ENCODE measurements at regions not wholly inside any gene's neighbourhood (a gene's known extent, or its start where the extent isn't known, plus 50 kb on each side); places are given as distances from the start of the nearest gene placed in this dataset.

DNA sequence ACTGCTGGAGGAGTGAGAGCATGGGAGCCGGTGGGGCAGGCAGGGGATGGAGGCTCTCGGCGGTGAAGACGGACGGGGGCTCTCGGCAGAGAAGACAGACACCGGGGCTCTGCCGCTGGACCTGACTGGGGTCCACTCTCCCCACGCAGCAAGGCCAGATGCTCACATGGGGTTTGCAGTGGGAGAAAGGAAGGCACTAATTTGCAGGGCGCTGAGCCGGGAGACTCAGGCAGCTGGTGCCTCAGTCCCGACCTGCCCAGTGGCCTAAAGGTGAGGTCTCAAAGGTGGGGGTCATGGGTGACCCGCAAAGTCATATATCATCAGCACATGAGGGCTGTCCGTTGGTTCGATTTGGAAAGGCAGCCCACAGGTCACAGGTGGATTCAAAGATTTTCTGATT lies 187.3 kb downstream of the ERMARD start:
- Histone ChIP-seq H3K36me3 (ENCODE audit: insufficient read depth, low read length) (no peaks in the 10 kb centered on the region), H3K4me1 (ENCODE audit: insufficient read depth, low read length) (no peaks in the 10 kb centered on the region), H3K4me3 (ENCODE audit: low read depth in 1 of 2, low read length in 2 of 2) (no peak overlapping the region), H3K27me3 (ENCODE audit: insufficient read depth, low read length, poor library complexity) (no peaks in the 10 kb centered on the region), H3K9ac (ENCODE audit: low read depth, low read length) (no peak overlapping the region), H2AFZ (ENCODE audit: low read depth, low read length) (no peak overlapping the region), H3K79me2 (ENCODE audit: insufficient read depth, low read length) (no peaks in the 10 kb centered on the region), H3K9me3 (ENCODE audit: insufficient read depth, low read length, severe bottlenecking) (no peaks in the 10 kb centered on the region), H4K20me1 (ENCODE audit: insufficient read depth, low read length) (no peaks in the 10 kb centered on the region), H3K27ac (ENCODE audit: low read length) (no peak overlapping the region), H3K4me2 (ENCODE audit: insufficient read depth, low read length) (no peak overlapping the region)
- no peak for TF ChIP-seq EZH2 (IDR thresholded peaks at IDR 0.05; ENCODE audit: borderline replicate concordance, low read depth, low read length, severe bottlenecking)
- TF ChIP-seq, protein P1, sequence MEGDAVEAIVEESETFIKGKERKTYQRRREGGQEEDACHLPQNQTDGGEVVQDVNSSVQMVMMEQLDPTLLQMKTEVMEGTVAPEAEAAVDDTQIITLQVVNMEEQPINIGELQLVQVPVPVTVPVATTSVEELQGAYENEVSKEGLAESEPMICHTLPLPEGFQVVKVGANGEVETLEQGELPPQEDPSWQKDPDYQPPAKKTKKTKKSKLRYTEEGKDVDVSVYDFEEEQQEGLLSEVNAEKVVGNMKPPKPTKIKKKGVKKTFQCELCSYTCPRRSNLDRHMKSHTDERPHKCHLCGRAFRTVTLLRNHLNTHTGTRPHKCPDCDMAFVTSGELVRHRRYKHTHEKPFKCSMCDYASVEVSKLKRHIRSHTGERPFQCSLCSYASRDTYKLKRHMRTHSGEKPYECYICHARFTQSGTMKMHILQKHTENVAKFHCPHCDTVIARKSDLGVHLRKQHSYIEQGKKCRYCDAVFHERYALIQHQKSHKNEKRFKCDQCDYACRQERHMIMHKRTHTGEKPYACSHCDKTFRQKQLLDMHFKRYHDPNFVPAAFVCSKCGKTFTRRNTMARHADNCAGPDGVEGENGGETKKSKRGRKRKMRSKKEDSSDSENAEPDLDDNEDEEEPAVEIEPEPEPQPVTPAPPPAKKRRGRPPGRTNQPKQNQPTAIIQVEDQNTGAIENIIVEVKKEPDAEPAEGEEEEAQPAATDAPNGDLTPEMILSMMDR (IDR thresholded peaks at IDR 0.05; ENCODE audit: borderline replicate concordance, extremely low read depth, low read length, poor library complexity, severe bottlenecking), result no peak
- DNase-seq (no peak), ATAC-seq (ENCODE audit: insufficient read depth, low read depth) (no peak)

DNA sequence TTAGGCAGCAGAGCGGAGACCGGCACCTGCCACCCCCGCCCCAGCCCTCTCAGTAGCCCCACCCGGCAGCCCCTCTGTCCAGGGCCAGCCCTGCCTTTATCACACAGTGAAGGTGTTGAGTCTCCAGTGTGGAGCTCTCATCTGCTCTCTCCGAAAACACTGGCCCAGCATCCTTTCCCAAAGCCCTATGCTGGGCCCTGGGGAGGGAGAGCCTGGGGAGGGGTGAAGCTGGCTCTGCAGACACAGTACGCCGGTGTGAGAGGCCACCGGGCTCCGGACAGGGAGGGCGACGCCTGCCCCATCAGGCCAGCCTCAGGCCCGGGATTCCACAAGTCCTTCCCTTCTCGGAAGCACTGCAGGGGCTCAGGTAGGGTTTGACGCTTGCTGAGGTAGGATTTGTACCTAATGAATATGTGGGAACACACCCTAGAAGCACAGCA lies 186.9 kb downstream of the ERMARD start:
- DNase-seq, result no peak
- Histone ChIP-seq H3K4me1 (ENCODE audit: insufficient read depth, low read length) (no peaks in the 10 kb centered on the region), H3K79me2 (ENCODE audit: insufficient read depth, low read length) (no peaks in the 10 kb centered on the region), H3K27me3 (ENCODE audit: insufficient read depth, low read length, poor library complexity) (no peaks in the 10 kb centered on the region), H3K27ac (ENCODE audit: low read length) (no peak overlapping the region), H3K9me3 (ENCODE audit: insufficient read depth, low read length, severe bottlenecking) (no peaks in the 10 kb centered on the region), H3K9ac (ENCODE audit: low read depth, low read length) (no peak overlapping the region), H2AFZ (ENCODE audit: low read depth, low read length) (no peak overlapping the region), H4K20me1 (ENCODE audit: insufficient read depth, low read length) (no peaks in the 10 kb centered on the region), H3K4me2 (ENCODE audit: insufficient read depth, low read length) (no peak overlapping the region), H3K36me3 (ENCODE audit: insufficient read depth, low read length) (no peaks in the 10 kb centered on the region), H3K4me3 (ENCODE audit: low read depth in 1 of 2, low read length in 2 of 2) (no peak overlapping the region)
- ATAC-seq (ENCODE audit: insufficient read depth, low read depth), result no peak
- TF ChIP-seq, protein P1 (IDR thresholded peaks at IDR 0.05; ENCODE audit: borderline replicate concordance, extremely low read depth, low read length, poor library complexity, severe bottlenecking), result no peak
- no peak for TF ChIP-seq EZH2 (IDR thresholded peaks at IDR 0.05; ENCODE audit: borderline replicate concordance, low read depth, low read length, severe bottlenecking)

DNA sequence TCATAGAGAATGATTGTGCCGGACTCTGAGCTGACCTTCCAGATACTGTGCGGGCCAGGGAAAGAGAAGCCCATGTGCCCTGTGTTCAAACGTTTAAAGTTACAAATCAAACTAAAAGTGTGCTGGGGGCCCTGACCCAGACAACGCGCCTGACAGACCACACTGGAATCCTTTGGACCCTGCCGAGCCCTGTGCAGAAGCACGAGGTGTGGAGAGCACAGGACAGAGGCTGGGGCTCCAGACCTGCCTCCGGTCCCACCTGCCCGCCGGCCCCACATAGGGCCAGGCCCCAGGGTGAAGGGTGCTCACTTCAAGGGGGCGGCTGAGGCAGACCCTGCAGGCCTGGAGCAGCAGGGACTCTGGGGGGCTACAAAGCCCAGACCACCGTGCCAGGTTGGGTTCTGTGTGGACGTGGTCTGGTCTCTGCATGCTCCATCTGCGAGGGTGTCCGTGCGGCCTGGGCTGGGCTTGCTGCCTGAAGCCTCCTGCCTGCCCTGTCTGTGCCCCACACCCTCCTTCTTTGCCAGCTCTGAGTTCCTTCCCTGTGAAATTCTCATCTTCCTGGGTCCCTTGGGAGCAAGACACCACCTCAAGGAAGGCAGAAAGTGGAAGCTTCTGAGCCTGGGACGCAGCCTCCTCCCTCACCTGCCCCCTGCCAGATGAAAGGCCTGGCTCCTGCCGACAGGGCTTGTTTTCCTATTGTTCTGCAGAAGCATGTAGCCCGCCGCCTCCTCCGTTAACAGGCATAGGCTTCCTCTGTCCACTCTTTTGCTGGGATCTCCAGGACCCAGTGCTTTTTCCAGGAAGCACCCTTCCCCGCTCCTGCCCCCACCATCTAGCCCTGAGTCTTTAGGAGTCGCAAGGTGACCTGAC lies 186.2 kb downstream of the ERMARD start:
- Histone ChIP-seq H3K9ac (ENCODE audit: low read depth, low read length) (no peak overlapping the region), H3K4me1 (ENCODE audit: insufficient read depth, low read length) (no peaks in the 10 kb centered on the region), H4K20me1 (ENCODE audit: insufficient read depth, low read length) (no peaks in the 10 kb centered on the region), H2AFZ (ENCODE audit: low read depth, low read length) (no peak overlapping the region), H3K4me3 (ENCODE audit: low read depth in 1 of 2, low read length in 2 of 2) (no peak overlapping the region), H3K27me3 (ENCODE audit: insufficient read depth, low read length, poor library complexity) (no peaks in the 10 kb centered on the region), H3K27ac (ENCODE audit: low read length) (no peak overlapping the region), H3K79me2 (ENCODE audit: insufficient read depth, low read length) (no peaks in the 10 kb centered on the region), H3K36me3 (ENCODE audit: insufficient read depth, low read length) (no peaks in the 10 kb centered on the region), H3K4me2 (ENCODE audit: insufficient read depth, low read length) (no peak overlapping the region), H3K9me3 (ENCODE audit: insufficient read depth, low read length, severe bottlenecking) (no peaks in the 10 kb centered on the region)
- TF ChIP-seq, protein P1 (IDR thresholded peaks at IDR 0.05; ENCODE audit: borderline replicate concordance, extremely low read depth, low read length, poor library complexity, severe bottlenecking), result no peak
- no peak for TF ChIP-seq EZH2 (IDR thresholded peaks at IDR 0.05; ENCODE audit: borderline replicate concordance, low read depth, low read length, severe bottlenecking)
- DNase-seq (no peak), ATAC-seq (ENCODE audit: insufficient read depth, low read depth) (no peak)

All from DND-41 (cell line).